Neural progenitor cell (in vitro differentiated cells): ENCODE measurements at regions not wholly inside any gene's neighbourhood (a gene's known extent, or its start where the extent isn't known, plus 50 kb on each side); places are given as distances from the start of the nearest gene placed in this dataset.

Experiments used
- CTCF ChIP-seq: fragments of 200-600 bp; sonication (generic); IDR thresholded peaks from 2 replicates; pipeline ENCODE4 v1.5.1; 2017; ENCODE audit warnings: antibody characterized with exemption, mild to moderate bottlenecking
- EZH2 ChIP-seq: fragments of 200-600 bp; sonication (generic); IDR thresholded peaks from 2 replicates; pipeline ENCODE4 v1.6.1; 2017; ENCODE audit warnings: antibody characterized with exemption, mild to moderate bottlenecking, moderate library complexity
- EZH2phosphoT487 ChIP-seq: fragments of 200-600 bp; sonication (generic); IDR thresholded peaks from 2 replicates; pipeline ENCODE4 v1.6.1; 2017; ENCODE audit warnings: antibody characterized with exemption

GRCh38 chr2:101551336-101551888 is 76.5 kb upstream of the RFX8 start:
- TF ChIP-seq CTCF (no peak), EZH2 (no peak), EZH2phosphoT487 (no peak)
